NCI-H345 treated with DMSO at 0.1 percent for 48 hours (cell line): ENCODE measurements at regions not wholly inside any gene's neighbourhood (a gene's known extent, or its start where the extent isn't known, plus 50 kb on each side); places are given as distances from the start of the nearest gene placed in this dataset.
"Not testable (repeated sequence)": the region's sequence is repeated elsewhere in the genome, so short reads cannot be mapped to it uniquely, and the experiment has no call there.

Source experiments
- DNase-seq: peaks from one replicate; lab custom pipeline; 2025; ENCODE audit not compliant: unreplicated experiment; lab: John Stamatoyannopoulos, UW

DNA sequence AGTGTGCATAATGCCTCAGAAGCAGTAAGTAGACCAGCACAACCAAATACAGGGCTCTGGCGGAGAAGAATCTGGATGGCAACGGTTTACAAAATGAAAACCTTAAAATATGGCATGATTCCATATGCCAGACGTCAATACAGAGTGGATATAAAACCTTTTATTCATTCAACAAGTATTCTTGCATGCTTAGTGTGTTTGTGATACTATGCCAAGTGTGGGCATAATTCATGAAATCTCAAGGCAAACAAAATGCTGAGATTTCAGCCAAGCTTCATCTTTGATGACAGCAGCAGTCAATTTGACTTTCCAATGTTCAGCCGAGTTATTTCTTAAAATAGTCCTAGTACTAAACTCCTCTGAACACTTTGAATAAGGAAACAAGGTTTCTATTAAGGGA, 119.4 kb downstream of the CD24 start:
- no peak for DNase-seq

- no peak for DNase-seq
These were observed 124.7 kb downstream of the CD24 start for GRCh38 chr6:106849676-106850332.

GRCh38 chr6:106849120-106849519, 125.4 kb downstream of the CD24 start:
- no peak for DNase-seq

- DNase-seq: no peak
These were observed 127.4 kb downstream of the CD24 start for GRCh38 chr6:106847116-106847515.

GRCh38 chr6:106844930-106845329, 129.6 kb downstream of the CD24 start:
- DNase-seq: no peak

DNA sequence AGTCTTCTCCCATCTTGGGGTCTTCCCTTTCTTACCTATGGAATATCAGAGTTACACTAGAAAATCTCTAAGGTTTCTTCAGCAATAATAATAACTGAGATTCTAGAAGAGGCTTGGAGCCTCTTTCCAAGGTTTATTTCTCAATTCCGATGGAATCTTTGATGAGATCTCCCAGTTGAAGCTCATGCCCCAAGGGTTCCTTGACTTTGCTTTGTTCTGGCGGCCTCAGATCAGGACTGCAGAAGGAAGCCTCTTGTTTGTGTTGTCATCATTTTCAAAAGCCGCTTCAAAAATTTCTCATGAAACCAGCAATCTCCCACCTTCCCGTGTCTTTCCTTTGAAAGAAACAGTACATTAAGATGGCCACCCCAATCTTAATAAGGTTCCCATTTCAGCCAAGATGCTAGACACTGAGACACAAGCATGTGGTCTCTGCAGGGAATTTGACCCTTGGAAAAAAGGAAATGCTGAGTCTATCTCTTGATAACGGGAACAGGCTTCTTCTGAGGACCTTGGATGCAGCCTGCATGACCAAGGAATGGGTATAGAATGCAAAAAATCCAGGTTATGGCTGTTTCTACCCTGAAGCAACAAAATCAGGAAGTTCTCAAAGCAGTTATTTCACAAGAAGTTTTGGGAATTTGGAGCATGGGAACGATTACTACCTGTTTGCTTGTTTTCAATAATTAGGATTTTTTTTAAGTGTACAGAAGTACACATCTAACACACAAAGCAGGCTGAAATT, 141.6 kb downstream of the CD24 start:
- no peak for DNase-seq

DNA sequence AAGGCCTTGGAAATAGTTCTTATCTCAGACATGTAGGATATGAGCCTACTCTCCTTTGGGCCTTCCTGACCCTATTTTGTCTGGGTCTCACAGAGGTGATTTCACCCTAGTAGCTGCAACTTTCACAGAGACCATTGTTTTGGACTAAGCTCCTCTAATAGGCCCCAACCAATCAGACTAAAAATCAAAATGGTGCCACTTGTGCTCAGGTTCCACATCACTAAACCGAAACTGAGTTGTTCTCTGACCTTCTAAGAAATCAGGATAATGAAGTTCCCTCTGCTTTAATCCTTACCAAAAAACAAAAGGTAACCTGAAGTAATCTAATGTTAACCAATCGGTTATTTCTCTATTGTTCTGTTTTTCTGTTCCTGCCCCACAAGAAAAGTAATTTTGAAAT, 143.6 kb downstream of the CD24 start:
- no peak for DNase-seq

- DNase-seq: no peak
These were observed 145.1 kb downstream of the CD24 start for GRCh38 chr6:106829451-106829850.

- DNase-seq: no peak
These were observed 147.4 kb downstream of the CD24 start for GRCh38 chr6:106827081-106827480.

- no peak for DNase-seq
These were observed 149.4 kb downstream of the CD24 start for GRCh38 chr6:106825156-106825555.

GRCh38 chr6:106823732-106824351, 150.7 kb downstream of the CD24 start:
- DNase-seq: no peak

- no peak for DNase-seq
These were observed 151.5 kb downstream of the CD24 start for GRCh38 chr6:106823058-106823457.

- no peak for DNase-seq
These were observed 154.1 kb downstream of the CD24 start for GRCh38 chr6:106820412-106820852.

DNA sequence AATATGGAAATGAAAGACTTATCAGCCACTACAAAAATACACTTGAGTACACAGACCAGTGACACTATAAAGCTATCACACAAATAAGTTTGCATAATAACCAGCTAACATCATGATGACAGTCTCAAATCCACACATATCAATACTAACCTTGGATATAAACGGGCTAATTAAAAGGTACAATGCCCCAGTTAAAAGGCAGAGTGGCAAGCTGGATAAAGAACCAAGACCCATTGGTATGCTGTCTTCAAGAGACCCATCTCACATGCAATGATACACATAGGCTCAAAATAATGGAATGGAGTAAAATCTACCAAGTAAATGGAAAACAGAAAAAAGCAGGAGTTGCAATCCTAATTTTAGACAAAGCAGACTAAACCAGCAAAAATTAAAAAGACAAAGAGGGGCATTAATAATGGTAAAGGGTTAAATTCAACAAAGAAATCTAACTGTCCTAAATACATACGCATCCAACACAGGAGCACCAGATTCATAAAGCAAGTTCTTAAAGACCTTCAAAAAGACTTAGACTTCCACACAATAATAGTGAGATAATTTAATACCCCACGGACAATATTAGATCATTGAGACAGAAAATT, 163.3 kb downstream of the CD24 start:
- DNase-seq: no peak

DNA sequence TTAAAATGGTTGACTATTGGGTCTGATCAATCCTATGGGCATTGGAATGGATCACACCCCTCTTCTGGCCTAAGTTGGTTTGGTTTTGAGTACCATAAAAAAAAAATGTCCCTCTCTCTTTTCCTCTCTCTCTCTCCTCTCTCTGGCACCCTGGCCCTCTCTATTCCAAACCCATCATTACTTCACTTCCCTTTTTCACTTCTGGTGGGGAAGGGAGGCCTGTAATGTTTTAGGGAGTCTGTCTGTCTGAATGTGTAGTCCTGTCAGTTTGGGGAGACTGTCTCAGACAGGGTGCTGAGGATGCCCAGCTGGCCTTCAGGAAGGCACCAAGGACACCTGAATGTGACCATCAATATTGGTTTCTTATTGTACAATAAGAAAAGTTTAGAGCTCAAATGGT, 165.8 kb downstream of the CD24 start:
- no peak for DNase-seq

DNA sequence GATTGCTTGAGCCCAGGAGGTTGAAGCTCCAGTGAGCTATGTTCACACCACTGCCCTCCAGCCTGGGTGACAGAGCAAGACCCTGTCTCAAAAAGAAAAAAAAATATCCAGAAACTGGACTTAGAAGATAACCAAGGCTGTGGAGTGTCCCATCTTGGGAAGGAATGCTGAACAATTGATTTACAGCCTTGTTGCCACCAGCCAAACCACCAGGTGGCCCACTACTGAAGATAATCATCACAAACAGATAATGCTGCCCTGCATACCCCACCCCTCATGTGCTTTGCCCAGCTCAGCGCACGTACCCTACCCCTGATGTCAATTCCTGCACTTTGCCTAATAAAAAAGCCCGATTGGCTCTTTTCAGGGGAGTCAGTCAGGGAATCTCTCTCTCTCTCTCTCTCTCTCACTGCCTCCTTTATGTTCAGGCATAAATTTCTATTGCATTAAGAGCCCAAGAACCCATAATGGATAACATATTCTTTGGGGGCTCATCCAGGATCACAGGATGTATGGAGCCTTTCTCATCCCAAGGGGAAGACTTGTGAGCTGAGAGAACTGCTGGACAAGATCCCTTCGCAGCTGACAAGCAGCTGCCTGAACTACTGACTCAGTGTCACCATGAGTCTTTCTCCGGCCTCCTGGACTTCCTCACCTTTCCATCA, 166.4 kb downstream of the CD24 start:
- DNase-seq: no peak

DNA sequence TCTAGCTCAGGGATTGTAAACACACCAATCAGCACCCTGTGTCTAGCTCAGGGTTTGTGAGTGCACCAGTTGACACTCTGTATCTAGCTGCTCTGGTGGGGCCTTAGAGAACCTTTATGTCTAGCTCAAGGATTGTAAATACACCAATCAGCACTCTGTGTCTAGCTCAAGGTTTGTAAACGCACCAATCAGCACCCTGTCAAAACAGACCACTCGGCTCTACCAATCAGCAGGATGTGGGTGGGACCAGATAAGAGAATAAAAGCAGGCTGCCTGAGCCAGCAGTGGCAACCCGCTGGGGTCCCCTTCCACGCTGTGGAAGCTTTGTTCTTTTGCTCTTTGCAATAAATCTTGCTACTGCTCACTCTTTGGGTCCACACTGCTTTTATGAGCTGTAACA, 168.3 kb downstream of the CD24 start:
- DNase-seq: not testable (repeated sequence)

DNA sequence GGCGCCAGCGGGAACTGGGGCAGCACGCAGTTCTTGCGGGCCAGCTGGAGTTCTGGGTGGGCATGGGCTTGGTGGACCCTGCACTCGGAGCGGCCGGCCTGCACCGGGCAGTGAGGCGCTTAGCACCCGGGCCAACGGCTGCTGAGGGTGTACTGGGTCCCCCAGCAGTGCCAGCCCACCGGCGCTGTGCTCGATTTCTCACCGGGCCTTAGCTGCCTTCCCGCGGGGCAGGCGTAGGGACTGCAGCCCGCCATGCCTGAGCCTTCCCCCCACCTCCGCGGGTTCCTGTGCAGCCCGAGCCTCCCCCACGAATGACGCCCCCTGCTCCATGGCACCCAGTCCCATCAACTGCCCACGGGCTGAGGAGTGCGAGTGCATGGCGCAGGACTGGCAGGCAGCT, 168.8 kb downstream of the CD24 start:
- DNase-seq: no peak

DNA sequence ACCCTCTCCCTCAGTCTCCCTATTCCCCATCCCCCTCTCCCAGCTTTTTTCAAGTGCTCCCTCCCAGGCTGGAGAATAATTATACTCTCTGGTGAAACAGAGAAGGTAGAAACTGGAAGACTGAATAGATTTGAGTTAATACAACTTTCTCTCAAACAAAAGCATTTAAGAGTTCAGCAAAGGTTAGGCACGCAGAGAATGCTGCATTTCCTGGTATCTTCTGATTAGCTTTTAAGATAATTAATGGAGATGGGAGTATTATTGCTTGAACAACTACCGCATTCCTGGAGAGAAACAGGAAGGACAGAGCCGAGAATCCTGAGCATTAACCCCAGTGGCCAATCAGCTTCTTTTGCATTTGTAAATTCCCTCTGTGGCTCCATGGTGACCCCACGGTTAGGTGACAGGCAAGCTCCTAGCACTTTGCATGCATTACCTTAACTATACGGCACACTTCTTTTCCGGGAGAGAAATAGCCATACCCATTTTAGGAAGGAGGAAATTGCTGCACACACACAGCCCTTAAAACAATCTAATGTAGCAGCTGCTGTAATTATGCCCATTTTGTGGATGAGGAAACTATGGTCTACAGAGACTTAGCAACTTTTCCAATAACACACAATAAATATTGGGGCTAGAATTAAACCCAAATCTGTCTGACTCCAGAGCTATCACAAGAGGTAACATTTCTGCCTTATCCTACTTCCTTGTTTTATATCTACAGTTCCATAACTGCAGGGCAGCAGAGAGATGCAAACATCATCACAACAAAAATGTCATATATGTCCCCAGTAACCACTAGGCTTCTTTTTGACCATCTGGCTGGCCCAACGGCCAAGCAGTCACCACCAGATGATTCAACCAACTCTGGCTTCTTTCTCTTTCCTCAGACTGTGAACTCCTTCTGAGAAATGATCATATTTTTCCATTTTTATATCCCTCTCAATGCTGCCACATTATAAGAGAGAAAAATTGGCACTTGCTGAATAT, 169.9 kb downstream of the CD24 start:
- DNase-seq: no peak

- no peak for DNase-seq
These were observed 171.3 kb downstream of the CD24 start for GRCh38 chr6:106803188-106803587.
